AML-193 (cell line): ENCODE measurements at regions not wholly inside any gene's neighbourhood (a gene's known extent, or its start where the extent isn't known, plus 50 kb on each side); places are given as distances from the start of the nearest gene placed in this dataset.

Experiments
- DNase-seq, 2 experiments: peaks; one replicate each; lab custom pipeline; 2025; lab: John Stamatoyannopoulos, UW

GRCh38 chr6:163950159-163950558 lies 535.6 kb downstream of the QKI start:
- peak in 1 of 2 experiments; percentile 5 for DNase-seq

GRCh38 chr6:163949431-163949830 lies 534.9 kb downstream of the QKI start:
- DNase-seq: no peak

- no peak for DNase-seq
Measured at GRCh38 chr6:163948250-163948649, 533.7 kb downstream of the QKI start.

- DNase-seq: no peak
Measured at GRCh38 chr6:163947276-163947675, 532.8 kb downstream of the QKI start.

GRCh38 chr6:163946437-163946836 lies 531.9 kb downstream of the QKI start:
- DNase-seq: no peak

- DNase-seq: no peak
Measured at GRCh38 chr6:163945808-163946207, 531.3 kb downstream of the QKI start.

GRCh38 chr6:163944897-163945296 lies 530.4 kb downstream of the QKI start:
- no peak for DNase-seq

GRCh38 chr6:163943607-163944385 lies 529.3 kb downstream of the QKI start:
- DNase-seq: no peak

GRCh38 chr6:163942790-163943189 lies 528.3 kb downstream of the QKI start:
- DNase-seq: no peak

GRCh38 chr6:163941624-163941976 lies 527.1 kb downstream of the QKI start:
- DNase-seq: no peak

- DNase-seq: no peak
Measured at GRCh38 chr6:163940705-163941623, 526.4 kb downstream of the QKI start.

- DNase-seq: no peak
Measured at GRCh38 chr6:163937071-163937470, 522.6 kb downstream of the QKI start.

GRCh38 chr6:163935158-163935762 lies 520.7 kb downstream of the QKI start:
- DNase-seq: no peak

GRCh38 chr6:163930012-163930411 lies 515.5 kb downstream of the QKI start:
- DNase-seq: no peak

GRCh38 chr6:163929538-163929937 lies 515.0 kb downstream of the QKI start:
- DNase-seq: no peak

- no peak for DNase-seq
Measured at GRCh38 chr6:163926642-163927041, 512.1 kb downstream of the QKI start.

- DNase-seq: no peak
Measured at GRCh38 chr6:163925839-163926238, 511.3 kb downstream of the QKI start.

GRCh38 chr6:163923658-163924411 lies 509.3 kb downstream of the QKI start:
- DNase-seq: no peak

GRCh38 chr6:163922562-163922961 lies 508.0 kb downstream of the QKI start:
- no peak for DNase-seq

GRCh38 chr6:163919652-163920051 lies 505.1 kb downstream of the QKI start:
- no peak for DNase-seq

- DNase-seq: no peak
Measured at GRCh38 chr6:163916315-163917081, 502.0 kb downstream of the QKI start.
